Stimulated activated CD8-positive, alpha-beta memory T cell treated with anti-CD3 and anti-CD28 coated beads, Interleukin-12 subunit alpha, Interleukin-12 subunit beta, amount 100 ng/mL, for 4 hours (primary cell): ENCODE measurements at regions not wholly inside any gene's neighbourhood (a gene's known extent, or its start where the extent isn't known, plus 50 kb on each side); places are given as distances from the start of the nearest gene placed in this dataset.
"Not testable (repeated sequence)": the region's sequence is repeated elsewhere in the genome, so short reads cannot be mapped to it uniquely, and the experiment has no call there.

Source experiments
- DNase-seq: peaks from one replicate; pipeline ENCODE4 v3.0.0-alpha.2; 2020; ENCODE audit warnings: low read depth

GRCh38 chr3:105979961-105980360 lies 111.1 kb upstream of the CBLB start:
- DNase-seq: no peak

DNA sequence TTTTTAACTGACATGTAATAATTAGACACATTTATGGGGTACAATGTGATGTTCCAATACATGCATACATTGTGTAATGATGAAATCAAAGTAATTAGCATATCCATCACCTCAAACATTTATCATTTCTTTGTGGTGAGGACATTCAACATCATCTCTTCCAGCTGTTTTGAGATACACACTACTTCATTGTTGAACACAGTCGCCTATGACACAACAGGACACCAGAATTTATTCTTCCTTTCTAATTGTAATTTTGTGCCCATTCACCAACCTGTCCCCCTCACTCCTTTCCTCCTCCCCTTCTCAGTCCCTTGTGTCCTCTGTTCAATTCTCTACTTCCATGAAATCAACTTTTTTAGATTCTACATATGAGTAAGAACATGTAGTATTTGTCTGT lies 113.4 kb upstream of the CBLB start:
- DNase-seq: no peak

GRCh38 chr3:105984837-105985236 lies 116.0 kb upstream of the CBLB start:
- no peak for DNase-seq

GRCh38 chr3:105986343-105986742 lies 117.5 kb upstream of the CBLB start:
- not testable (repeated sequence) for DNase-seq

DNA sequence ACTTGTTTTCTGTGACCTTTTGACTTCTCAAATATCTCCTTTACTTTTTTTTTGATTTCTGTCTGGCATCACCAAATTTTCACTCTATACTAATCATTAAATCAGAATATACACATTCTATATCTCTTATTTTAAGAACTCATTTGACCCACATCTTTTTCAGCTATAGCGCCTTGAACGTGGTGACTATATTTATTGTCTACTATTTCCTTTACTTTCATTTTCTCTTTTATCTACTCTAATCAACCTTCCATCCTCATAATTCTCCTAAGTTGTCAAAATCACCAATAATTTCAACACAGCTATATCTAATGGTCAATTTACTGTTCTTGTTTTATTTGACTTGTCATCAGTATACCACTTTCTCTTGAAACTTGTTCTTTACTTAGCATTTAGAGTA lies 119.0 kb upstream of the CBLB start:
- DNase-seq: no peak

DNA sequence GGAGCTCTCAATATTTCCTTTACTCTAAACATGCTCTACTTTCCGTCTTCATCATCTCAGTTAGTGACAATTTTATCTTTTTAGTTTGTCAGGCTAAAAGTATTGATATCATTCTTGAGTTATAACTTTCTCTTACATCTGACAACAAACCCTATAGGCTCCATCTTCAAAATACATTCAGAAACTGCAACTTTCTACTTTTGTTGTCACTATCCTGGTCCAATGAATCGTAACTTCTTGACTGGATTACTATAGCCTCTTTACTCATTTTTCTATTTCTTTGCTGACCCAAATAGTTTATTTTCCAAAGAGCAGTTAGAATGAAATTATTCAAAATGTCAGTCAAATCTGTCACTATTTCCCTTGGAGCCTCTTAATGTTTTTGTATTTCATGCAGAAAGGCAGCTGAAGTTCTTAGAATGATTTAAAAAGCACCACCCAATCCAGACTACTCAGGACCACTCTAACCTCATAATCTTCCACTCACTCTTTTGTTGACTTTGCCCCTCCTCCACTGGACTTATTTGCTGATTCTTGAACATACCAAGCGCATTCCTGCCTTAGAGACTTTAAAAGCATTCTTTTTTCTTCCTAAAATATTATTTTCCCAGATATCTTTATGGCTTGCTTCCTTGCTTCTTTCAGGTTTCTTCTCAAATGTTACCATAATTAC lies 119.9 kb upstream of the CBLB start:
- no peak for DNase-seq

DNA sequence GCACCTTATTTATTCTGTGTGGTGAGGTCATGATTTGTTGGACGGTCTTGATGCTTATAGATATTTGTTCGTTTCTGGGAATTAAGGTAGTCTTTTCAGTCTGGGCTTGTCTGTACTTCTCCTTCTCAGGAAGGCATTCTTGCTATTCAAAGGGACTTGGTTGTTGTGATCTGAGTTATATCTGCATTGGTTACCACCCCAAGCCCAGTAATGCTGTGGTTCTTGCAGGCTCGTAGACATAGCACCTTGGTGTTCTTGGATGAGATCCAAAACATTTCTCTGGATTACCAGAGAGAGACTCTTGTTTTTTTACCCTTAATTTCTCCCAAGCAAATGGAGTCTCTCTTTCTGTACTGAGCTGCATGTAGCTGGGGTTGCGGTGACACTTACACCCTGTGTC lies 128.0 kb upstream of the CBLB start:
- DNase-seq: no peak

DNA sequence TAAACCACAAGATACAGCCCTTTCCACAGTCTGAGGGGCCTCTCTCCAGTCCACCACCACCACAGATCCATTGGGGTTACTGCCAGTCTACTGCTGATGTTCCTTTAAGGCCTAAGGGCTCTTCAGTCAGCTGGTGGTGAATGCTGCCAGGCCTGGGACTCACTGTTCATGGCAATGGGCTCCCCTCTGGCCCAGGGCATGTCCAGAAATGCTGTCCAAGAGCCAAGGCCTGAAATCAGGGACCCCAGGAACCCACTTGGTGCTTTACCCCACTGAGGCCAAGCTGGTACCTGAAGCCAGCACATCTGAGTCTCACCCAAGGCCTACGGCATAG lies 128.6 kb upstream of the CBLB start:
- no peak for DNase-seq

DNA sequence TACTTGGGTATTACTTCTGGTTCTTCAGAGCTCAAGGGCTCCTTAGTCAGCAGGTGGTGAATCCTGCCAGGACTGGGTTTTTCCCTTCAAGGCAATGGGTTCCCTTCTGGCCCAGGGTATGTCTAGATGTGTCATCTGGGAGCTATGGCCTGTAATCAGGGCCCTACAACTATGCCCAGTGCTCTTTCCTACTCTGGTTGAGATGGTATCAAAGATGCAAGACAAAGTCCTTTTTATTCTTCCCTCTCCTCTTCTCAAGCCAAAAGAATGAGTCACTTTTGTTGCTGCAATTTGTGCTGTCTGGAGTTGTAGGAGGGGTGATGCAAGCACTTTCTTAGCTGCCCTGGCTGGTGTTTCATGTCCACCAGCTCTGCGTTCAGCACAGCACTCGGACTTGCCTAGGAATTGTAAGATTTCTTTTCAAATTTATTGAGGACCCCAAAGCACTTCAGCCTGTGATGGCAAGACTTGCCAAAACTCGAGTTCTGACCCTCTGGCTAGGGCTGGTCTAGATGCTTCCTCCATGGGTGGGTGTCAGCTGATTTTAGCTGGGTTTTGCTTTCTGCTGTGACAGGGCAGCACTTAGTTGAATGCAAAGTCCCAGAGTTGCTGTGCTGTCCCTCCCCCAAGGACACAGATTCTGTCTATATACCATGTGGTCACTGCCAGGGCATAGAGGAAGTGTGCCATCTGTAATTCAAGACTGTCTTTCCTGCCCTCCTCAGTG lies 129.2 kb upstream of the CBLB start:
- DNase-seq: no peak

- DNase-seq: no peak
Observed at GRCh38 chr3:105999856-106000255, 131.0 kb upstream of the CBLB start.

DNA sequence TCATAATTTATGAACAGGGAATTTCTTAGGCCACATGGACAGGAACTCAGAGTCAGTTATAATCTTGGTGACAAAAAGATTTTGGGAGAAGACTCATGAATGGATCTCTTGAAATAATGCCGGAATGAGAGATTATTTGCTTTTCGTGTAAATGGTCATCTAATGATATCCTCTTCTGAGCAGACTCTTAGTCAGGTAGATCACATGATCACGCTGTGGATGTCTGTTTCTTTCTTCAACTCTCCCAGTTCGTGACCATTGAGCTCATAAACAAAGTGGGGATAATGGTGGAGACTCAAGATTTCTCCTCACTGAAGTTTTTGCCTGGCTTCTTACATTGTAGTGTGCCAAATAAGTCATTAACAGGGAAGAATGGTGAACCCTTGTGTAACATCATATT lies 133.1 kb upstream of the CBLB start:
- DNase-seq: no peak

- DNase-seq: no peak
Observed at GRCh38 chr3:106004137-106004681, 135.4 kb upstream of the CBLB start.

GRCh38 chr3:106004826-106005225 lies 136.0 kb upstream of the CBLB start:
- DNase-seq: no peak

DNA sequence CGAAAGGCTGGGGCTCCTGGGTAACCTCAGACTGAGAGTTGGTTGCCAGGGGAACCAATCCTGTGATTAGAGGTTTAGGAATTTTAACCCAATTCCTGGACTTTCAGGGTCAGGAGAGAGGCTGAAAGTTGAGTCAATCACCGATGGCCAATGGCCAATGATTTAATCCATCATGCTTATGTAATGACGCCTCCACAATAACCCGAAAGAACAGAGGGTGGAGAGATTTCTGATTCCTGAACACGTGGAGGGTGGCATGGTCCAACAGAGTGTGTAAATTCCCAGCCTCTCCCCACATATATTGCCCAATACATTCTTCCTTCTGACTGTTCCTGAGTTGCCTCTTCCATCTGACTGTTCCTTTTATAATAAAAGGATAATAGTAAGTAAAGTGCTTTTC lies 137.2 kb upstream of the CBLB start:
- no peak for DNase-seq

GRCh38 chr3:106006571-106006970 lies 137.8 kb upstream of the CBLB start:
- DNase-seq: no peak

- DNase-seq: no peak
Observed at GRCh38 chr3:106007512-106007911, 138.7 kb upstream of the CBLB start.

DNA sequence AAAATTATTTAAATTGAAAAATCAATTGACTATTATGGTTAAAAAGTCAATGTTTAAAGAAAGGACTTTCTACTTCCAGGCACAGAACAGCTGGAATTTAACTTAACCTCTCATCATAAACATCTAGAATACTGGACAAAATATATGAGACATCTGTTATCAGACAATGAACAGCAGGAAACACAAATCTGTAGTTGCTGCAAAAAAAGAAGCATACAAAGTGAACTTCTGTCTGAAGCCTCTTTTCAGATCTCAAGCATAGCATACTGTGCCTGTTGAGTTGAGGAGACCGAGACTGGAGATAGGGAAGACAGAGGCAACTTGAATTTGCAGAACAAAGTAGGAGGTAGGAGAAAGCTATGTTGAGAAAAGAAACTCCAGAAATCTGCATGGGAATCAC lies 140.0 kb upstream of the CBLB start:
- no peak for DNase-seq

GRCh38 chr3:106010829-106011228 lies 142.0 kb upstream of the CBLB start:
- DNase-seq: no peak

GRCh38 chr3:106013971-106014370 lies 145.2 kb upstream of the CBLB start:
- DNase-seq: no peak

- no peak for DNase-seq
Observed at GRCh38 chr3:106014518-106014917, 145.7 kb upstream of the CBLB start.

- no peak for DNase-seq
Observed at GRCh38 chr3:106014971-106015370, 146.2 kb upstream of the CBLB start.

DNA sequence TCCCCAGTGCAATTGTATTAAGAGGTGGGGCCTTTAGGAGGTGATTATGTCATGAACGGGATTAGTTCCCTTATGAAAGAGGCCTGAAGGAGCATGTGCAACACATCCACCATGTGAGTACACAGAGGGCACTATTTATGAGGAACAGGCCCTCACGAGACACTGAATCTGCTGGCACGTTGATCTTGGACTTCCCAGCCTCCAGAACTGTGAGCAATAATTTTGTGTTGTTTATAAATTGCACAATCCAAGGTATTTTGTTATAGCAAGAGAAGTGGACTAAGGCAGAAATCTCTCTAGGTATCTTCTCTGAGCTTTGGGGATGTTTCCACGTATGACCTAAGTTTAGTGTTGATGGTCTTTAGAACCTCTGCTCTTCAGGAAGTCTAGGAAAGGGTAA lies 149.3 kb upstream of the CBLB start:
- no peak for DNase-seq

GRCh38 chr3:106018929-106019550 lies 150.2 kb upstream of the CBLB start:
- DNase-seq: no peak
